ENCODE measurements at regions not wholly inside any gene's neighbourhood (a gene's known extent, or its start where the extent isn't known, plus 50 kb on each side); places are given as distances from the start of the nearest gene placed in this dataset.

- TF ChIP-seq NANOG (IDR thresholded peaks at IDR 0.05; ENCODE audit: borderline replicate concordance) (no peak), ZNF114 (CRISPR knock-in tag; IDR thresholded peaks at IDR 0.05) (no peak), POLR2AphosphoS5 (IDR thresholded peaks at IDR 0.05; ENCODE audit: low read depth) (no peak), ZNF331 (CRISPR knock-in tag; IDR thresholded peaks at IDR 0.05; ENCODE audit: low read depth) (no peak), EZH2 (IDR thresholded peaks at IDR 0.05; ENCODE audit: low read depth, unreplicated experiment) (no peak), EZH2phosphoT487 (IDR thresholded peaks at IDR 0.05; ENCODE audit: unreplicated experiment) (no peak), CTCF (conservative IDR thresholded peaks at IDR 0.05; ENCODE audit: low read depth in 2 of 2) (no peak), STAT1 (IDR thresholded peaks at IDR 0.05; ENCODE audit: unreplicated experiment) (no peak)
- TF ChIP-seq, protein P1, sequence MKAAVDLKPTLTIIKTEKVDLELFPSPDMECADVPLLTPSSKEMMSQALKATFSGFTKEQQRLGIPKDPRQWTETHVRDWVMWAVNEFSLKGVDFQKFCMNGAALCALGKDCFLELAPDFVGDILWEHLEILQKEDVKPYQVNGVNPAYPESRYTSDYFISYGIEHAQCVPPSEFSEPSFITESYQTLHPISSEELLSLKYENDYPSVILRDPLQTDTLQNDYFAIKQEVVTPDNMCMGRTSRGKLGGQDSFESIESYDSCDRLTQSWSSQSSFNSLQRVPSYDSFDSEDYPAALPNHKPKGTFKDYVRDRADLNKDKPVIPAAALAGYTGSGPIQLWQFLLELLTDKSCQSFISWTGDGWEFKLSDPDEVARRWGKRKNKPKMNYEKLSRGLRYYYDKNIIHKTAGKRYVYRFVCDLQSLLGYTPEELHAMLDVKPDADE (IDR thresholded peaks at IDR 0.05): no peak
- TF ChIP-seq, protein P2, sequence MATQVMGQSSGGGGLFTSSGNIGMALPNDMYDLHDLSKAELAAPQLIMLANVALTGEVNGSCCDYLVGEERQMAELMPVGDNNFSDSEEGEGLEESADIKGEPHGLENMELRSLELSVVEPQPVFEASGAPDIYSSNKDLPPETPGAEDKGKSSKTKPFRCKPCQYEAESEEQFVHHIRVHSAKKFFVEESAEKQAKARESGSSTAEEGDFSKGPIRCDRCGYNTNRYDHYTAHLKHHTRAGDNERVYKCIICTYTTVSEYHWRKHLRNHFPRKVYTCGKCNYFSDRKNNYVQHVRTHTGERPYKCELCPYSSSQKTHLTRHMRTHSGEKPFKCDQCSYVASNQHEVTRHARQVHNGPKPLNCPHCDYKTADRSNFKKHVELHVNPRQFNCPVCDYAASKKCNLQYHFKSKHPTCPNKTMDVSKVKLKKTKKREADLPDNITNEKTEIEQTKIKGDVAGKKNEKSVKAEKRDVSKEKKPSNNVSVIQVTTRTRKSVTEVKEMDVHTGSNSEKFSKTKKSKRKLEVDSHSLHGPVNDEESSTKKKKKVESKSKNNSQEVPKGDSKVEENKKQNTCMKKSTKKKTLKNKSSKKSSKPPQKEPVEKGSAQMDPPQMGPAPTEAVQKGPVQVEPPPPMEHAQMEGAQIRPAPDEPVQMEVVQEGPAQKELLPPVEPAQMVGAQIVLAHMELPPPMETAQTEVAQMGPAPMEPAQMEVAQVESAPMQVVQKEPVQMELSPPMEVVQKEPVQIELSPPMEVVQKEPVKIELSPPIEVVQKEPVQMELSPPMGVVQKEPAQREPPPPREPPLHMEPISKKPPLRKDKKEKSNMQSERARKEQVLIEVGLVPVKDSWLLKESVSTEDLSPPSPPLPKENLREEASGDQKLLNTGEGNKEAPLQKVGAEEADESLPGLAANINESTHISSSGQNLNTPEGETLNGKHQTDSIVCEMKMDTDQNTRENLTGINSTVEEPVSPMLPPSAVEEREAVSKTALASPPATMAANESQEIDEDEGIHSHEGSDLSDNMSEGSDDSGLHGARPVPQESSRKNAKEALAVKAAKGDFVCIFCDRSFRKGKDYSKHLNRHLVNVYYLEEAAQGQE (IDR thresholded peaks at IDR 0.05; ENCODE audit: unreplicated experiment): no peak
These were observed 519.3 kb downstream of the HAPSTR1 start for GRCh38 chr16:9610727-9611126.

More at GRCh38 chr16:9610727-9611126, 519.3 kb downstream of the HAPSTR1 start:
- Mint-ChIP-seq H3K36me3 (ENCODE audit: low read depth) (no peaks in the 10 kb centered on the region), H3K27me3 (ENCODE audit: insufficient read depth, low read depth, poor library complexity) (peaks cover 9% of the 10 kb centered on the region), H3K9me3 (no peaks in the 10 kb centered on the region), H3K4me3 (no peak overlapping the region), H3K4me1 (peaks cover 10% of the 10 kb centered on the region), H3K27ac (no peak overlapping the region)
- Histone ChIP-seq H4K20me1 (replicated peaks; ENCODE audit: insufficient read depth) (no peaks in the 10 kb centered on the region), H3K9me2 (ENCODE audit: insufficient read depth) (no peaks in the 10 kb centered on the region), H3K79me2 (replicated peaks; ENCODE audit: insufficient read depth) (no peaks in the 10 kb centered on the region), H3K27ac (ENCODE audit: low read depth) (no peak overlapping the region), H3K27me3 (ENCODE audit: insufficient read depth) (no peaks in the 10 kb centered on the region), H3K4me3 (no peak overlapping the region), H3K4me2 (no peak overlapping the region), H3K36me3 (ENCODE audit: insufficient read depth) (no peaks in the 10 kb centered on the region), H2AFZ (peak overlapping the region; percentile 18; the same call in 1 of the 2 replicates), H3K4me1 (ENCODE audit: insufficient read depth) (0 out of 2 replicates have a peak, but pooled peaks cover 5% of the 10 kb centered on the region), H3F3A (replicated peaks; ENCODE audit: low read depth) (no peaks in the 10 kb centered on the region; the same call in 1 of the 2 replicates)
- DNase-seq (ENCODE audit: low spot score) (peak; percentile 22), ATAC-seq (no peak)
